Loucy (cell line): ENCODE measurements at regions not wholly inside any gene's neighbourhood (a gene's known extent, or its start where the extent isn't known, plus 50 kb on each side); places are given as distances from the start of the nearest gene placed in this dataset.

Experiments used
- EZH2phosphoT487 ChIP-seq: fragments of 200-600 bp; IDR thresholded peaks from 2 replicates; pipeline ENCODE4 v1.6.1; 2018; ENCODE audit warnings: antibody characterized with exemption, mild to moderate bottlenecking, moderate library complexity, borderline replicate concordance
- TF ChIP-seq, protein P1 (sequence below): fragments of 200-600 bp; sonication (generic); conservative IDR thresholded peaks from 2 replicates; pipeline ENCODE4 v1.5.1; 2014; ENCODE audit warnings: mild to moderate bottlenecking, antibody characterized with exemption, low read length

DNA sequence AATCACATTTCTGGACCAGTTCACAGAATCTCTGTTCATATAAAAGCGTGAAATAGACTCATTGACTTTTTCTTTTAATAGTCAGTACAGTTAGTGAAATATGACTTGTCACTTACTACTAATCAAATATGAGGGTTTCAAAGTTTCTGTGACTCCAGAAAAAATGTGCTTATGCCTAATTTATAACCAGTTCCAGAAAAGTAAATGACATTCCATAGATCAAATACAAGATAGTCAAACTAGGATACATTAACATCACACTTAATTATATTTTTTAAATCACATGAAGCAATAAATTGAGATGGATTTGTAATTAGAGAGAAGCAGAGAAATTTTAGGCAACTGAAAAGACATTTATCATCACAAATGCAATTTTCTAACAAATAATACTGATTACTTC is 491.4 kb downstream of the KIF20B start:
- TF ChIP-seq, protein P1, sequence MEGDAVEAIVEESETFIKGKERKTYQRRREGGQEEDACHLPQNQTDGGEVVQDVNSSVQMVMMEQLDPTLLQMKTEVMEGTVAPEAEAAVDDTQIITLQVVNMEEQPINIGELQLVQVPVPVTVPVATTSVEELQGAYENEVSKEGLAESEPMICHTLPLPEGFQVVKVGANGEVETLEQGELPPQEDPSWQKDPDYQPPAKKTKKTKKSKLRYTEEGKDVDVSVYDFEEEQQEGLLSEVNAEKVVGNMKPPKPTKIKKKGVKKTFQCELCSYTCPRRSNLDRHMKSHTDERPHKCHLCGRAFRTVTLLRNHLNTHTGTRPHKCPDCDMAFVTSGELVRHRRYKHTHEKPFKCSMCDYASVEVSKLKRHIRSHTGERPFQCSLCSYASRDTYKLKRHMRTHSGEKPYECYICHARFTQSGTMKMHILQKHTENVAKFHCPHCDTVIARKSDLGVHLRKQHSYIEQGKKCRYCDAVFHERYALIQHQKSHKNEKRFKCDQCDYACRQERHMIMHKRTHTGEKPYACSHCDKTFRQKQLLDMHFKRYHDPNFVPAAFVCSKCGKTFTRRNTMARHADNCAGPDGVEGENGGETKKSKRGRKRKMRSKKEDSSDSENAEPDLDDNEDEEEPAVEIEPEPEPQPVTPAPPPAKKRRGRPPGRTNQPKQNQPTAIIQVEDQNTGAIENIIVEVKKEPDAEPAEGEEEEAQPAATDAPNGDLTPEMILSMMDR = no peak
- no peak for TF ChIP-seq EZH2phosphoT487
